ENCODE measurements at regions not wholly inside any gene's neighbourhood (a gene's known extent, or its start where the extent isn't known, plus 50 kb on each side); places are given as distances from the start of the nearest gene placed in this dataset.
"Not testable (repeated sequence)": the region's sequence is repeated elsewhere in the genome, so short reads cannot be mapped to it uniquely, and the experiment has no call there.

DNA sequence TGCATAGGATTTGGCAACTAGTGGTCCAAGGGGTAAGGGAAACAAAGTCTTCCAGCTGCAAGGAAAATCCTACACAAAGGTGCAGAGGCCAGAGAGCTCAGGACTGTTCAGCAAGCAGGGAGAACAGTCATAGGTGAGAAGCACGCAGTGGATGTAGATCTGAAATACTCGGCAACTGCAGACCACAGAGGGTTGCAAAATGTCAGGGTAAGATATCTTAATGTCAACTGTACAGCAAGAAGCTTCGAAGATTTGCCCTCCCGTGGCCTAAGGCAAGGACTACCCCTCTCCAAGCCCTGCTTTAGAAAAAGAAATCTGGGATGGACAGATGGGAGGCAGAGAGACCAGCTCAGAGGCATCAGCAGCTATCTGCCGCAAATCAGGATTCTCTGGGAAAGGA, 153.4 kb upstream of the IRF2BP2 start:
- no peak for TF ChIP-seq CTCF (IDR thresholded peaks at IDR 0.05)
- 70% methylated on average over 5 of the region's 5 CpGs for WGBS (ENCODE audit: insufficient coverage)
- Histone ChIP-seq H3K4me3 (ENCODE audit: low read length) (no peak overlapping the region), H3K27ac (ENCODE audit: low read length) (no peak overlapping the region), H3K9me3 (ENCODE audit: control insufficient read depth, insufficient read depth, low read length) (no peaks in the 10 kb centered on the region), H3K4me1 (ENCODE audit: control insufficient read depth, insufficient read depth, low read length) (peaks cover 33% of the 10 kb centered on the region), H3K27me3 (ENCODE audit: control insufficient read depth, insufficient read depth, low read length) (no peaks in the 10 kb centered on the region), H3K36me3 (ENCODE audit: control insufficient read depth, insufficient read depth, low read length) (no peaks in the 10 kb centered on the region)
- Mint-ChIP-seq H3K27ac (no peak overlapping the region), H3K4me3 (no peak overlapping the region), H3K36me3 (no peaks in the 10 kb centered on the region), H3K4me1 (peaks cover 23 to 24% of the 10 kb centered on the region in 2 donors), H3K27me3 (ENCODE audit: low read depth in 2 of 2) (peaks cover 5 to 9% of the 10 kb centered on the region in 2 donors), H3K9me3 (no peaks in the 10 kb centered on the region)
- intact Hi-C loops (cut with micrococcal nuclease): no loop called here
- ATAC-seq (peak in 1 of 3 donors; percentile 42), DNase-seq (no peak)

- H3K27me3 ChIP-seq (ENCODE audit: control insufficient read depth, insufficient read depth, low read length); H3K36me3 ChIP-seq (ENCODE audit: control insufficient read depth, insufficient read depth, low read length); H3K36me3 Mint-ChIP-seq; DNase-seq; ATAC-seq; H3K27ac Mint-ChIP-seq; H3K9me3 Mint-ChIP-seq; H3K4me3 Mint-ChIP-seq; H3K9me3 ChIP-seq (ENCODE audit: control insufficient read depth, insufficient read depth, low read length); H3K4me3 ChIP-seq (ENCODE audit: low read length); intact Hi-C loops (cut with micrococcal nuclease); H3K27ac ChIP-seq (ENCODE audit: low read length): not testable (repeated sequence)
- Mint-ChIP-seq H3K27me3 (ENCODE audit: low read depth in 2 of 2) (peaks cover 6 to 11% of the 10 kb centered on the region in 2 donors), H3K4me1 (peaks cover 13 to 23% of the 10 kb centered on the region in 2 donors)
- peaks cover 27% of the 10 kb centered on the region for H3K4me1 ChIP-seq (ENCODE audit: control insufficient read depth, insufficient read depth, low read length)
- 97% methylated on average over 2 of the region's 5 CpGs for WGBS (ENCODE audit: insufficient coverage)
Observed at GRCh38 chr1:234762127-234762526, 152.1 kb upstream of the IRF2BP2 start.

GRCh38 chr1:234760303-234760723, 150.3 kb upstream of the IRF2BP2 start:
- WGBS (ENCODE audit: insufficient coverage): 76% methylated on average over 5 of the region's 6 CpGs
- peaks cover 16 to 22% of the 10 kb centered on the region in 2 donors for H3K27me3 Mint-ChIP-seq (ENCODE audit: low read depth in 2 of 2)
- Histone ChIP-seq H3K27me3 (ENCODE audit: control insufficient read depth, insufficient read depth, low read length) (no peaks in the 10 kb centered on the region), H3K4me1 (ENCODE audit: control insufficient read depth, insufficient read depth, low read length) (peaks cover 26% of the 10 kb centered on the region), H3K4me3 (ENCODE audit: low read length) (no peak overlapping the region), H3K9me3 (ENCODE audit: control insufficient read depth, insufficient read depth, low read length) (no peaks in the 10 kb centered on the region), H3K36me3 (ENCODE audit: control insufficient read depth, insufficient read depth, low read length) (no peaks in the 10 kb centered on the region), H3K27ac (ENCODE audit: low read length) (no peak overlapping the region)
- H3K36me3 Mint-ChIP-seq: no peaks in the 10 kb centered on the region
- TF ChIP-seq CTCF (IDR thresholded peaks at IDR 0.05): no peak
- H3K4me3 Mint-ChIP-seq: no peak overlapping the region
- DNase-seq: no peak
- no peak for ATAC-seq
- intact Hi-C loops (cut with micrococcal nuclease): no loop called here
- peak overlapping the region in 1 of 2 donors; percentile 56 for H3K27ac Mint-ChIP-seq
- H3K4me1 Mint-ChIP-seq: peaks cover 9 to 27% of the 10 kb centered on the region in 2 donors
- H3K9me3 Mint-ChIP-seq: no peaks in the 10 kb centered on the region

GRCh38 chr1:234759888-234760287, 149.9 kb upstream of the IRF2BP2 start:
- TF ChIP-seq CTCF (IDR thresholded peaks at IDR 0.05): no peak

More at GRCh38 chr1:234759888-234760287, 149.9 kb upstream of the IRF2BP2 start:
- WGBS (ENCODE audit: insufficient coverage): 96% methylated on average over 11 of the region's 11 CpGs
- Histone ChIP-seq H3K4me1 (ENCODE audit: control insufficient read depth, insufficient read depth, low read length) (peaks cover 26% of the 10 kb centered on the region), H3K27ac (ENCODE audit: low read length) (no peak overlapping the region), H3K27me3 (ENCODE audit: control insufficient read depth, insufficient read depth, low read length) (no peaks in the 10 kb centered on the region), H3K36me3 (ENCODE audit: control insufficient read depth, insufficient read depth, low read length) (no peaks in the 10 kb centered on the region), H3K4me3 (ENCODE audit: low read length) (no peak overlapping the region), H3K9me3 (ENCODE audit: control insufficient read depth, insufficient read depth, low read length) (no peaks in the 10 kb centered on the region)
- intact Hi-C loops (cut with micrococcal nuclease): loop anchor here (2.0 to 5.0 kb wide), 3 partner anchors 13 to 317 kb away; no protein-coding TSS in a partner anchor
- Mint-ChIP-seq H3K9me3 (no peaks in the 10 kb centered on the region), H3K27me3 (ENCODE audit: low read depth in 2 of 2) (peaks cover 16 to 20% of the 10 kb centered on the region in 2 donors), H3K27ac (peak overlapping the region in 1 of 2 donors; percentile 56), H3K4me3 (no peak overlapping the region), H3K4me1 (peaks cover 9 to 27% of the 10 kb centered on the region in 2 donors), H3K36me3 (no peaks in the 10 kb centered on the region)
- ATAC-seq (no peak), DNase-seq (no peak)
